ENCODE measurements at regions not wholly inside any gene's neighbourhood (a gene's known extent, or its start where the extent isn't known, plus 50 kb on each side); places are given as distances from the start of the nearest gene placed in this dataset.

- TF ChIP-seq CTCF (IDR thresholded peaks at IDR 0.05; ENCODE audit: control extremely low read depth, extremely low read depth), result no peak
- H3K9ac ChIP-seq (ENCODE audit: insufficient read depth in 1 of 2, low read length in 2 of 2), result no peak overlapping the region
- no peaks in the 10 kb centered on the region for H3K27me3 ChIP-seq (ENCODE audit: control insufficient read depth in 3 of 3, insufficient read depth in 3 of 3, low read length in 2 of 3)
- no peak overlapping the region for H3K4me3 ChIP-seq
- no peak for DNase-seq
- no peaks in the 10 kb centered on the region for H3K36me3 ChIP-seq (ENCODE audit: control insufficient read depth in 4 of 4, insufficient read depth in 4 of 4, low read length in 4 of 4)
- no peaks in the 10 kb centered on the region for H3K9me3 ChIP-seq (ENCODE audit: control insufficient read depth in 4 of 4, insufficient read depth in 3 of 4, low read length in 3 of 4)
- no peak for ATAC-seq (ENCODE audit: insufficient read depth, low FRiP score)
- H3K4me1 ChIP-seq (ENCODE audit: control insufficient read depth in 5 of 5, insufficient read depth in 5 of 5, low read length in 5 of 5), result no peaks in the 10 kb centered on the region
- 62 to 73% methylated on average over 2 of the region's 2 CpGs for WGBS, 2 donors
- H3K27ac ChIP-seq (ENCODE audit: low read depth in 1 of 2, low read length in 1 of 2), result peak overlapping the region in 1 of 2 donors; percentile 53
Measured at GRCh38 chr4:64533159-64533558, 123.9 kb upstream of the TECRL start.

- no peaks in the 10 kb centered on the region for H3K27me3 ChIP-seq (ENCODE audit: control insufficient read depth in 3 of 3, insufficient read depth in 3 of 3, low read length in 2 of 3)
- H3K9ac ChIP-seq (ENCODE audit: insufficient read depth in 1 of 2, low read length in 2 of 2), result no peak overlapping the region
- H3K4me3 ChIP-seq, result no peak overlapping the region
- 71% methylated on average over 2 of the region's 2 CpGs for WGBS, 2 donors
- ATAC-seq (ENCODE audit: insufficient read depth, low FRiP score), result no peak
- TF ChIP-seq CTCF (IDR thresholded peaks at IDR 0.05; ENCODE audit: control extremely low read depth, extremely low read depth), result no peak
- H3K9me3 ChIP-seq (ENCODE audit: control insufficient read depth in 4 of 4, insufficient read depth in 3 of 4, low read length in 3 of 4), result no peaks in the 10 kb centered on the region
- H3K27ac ChIP-seq (ENCODE audit: low read depth in 1 of 2, low read length in 1 of 2), result no peak overlapping the region
- DNase-seq, result no peak
- H3K4me1 ChIP-seq (ENCODE audit: control insufficient read depth in 5 of 5, insufficient read depth in 5 of 5, low read length in 5 of 5), result no peaks in the 10 kb centered on the region
- H3K36me3 ChIP-seq (ENCODE audit: control insufficient read depth in 4 of 4, insufficient read depth in 4 of 4, low read length in 4 of 4), result no peaks in the 10 kb centered on the region
Measured at GRCh38 chr4:64520421-64520820, 111.2 kb upstream of the TECRL start.

GRCh38 chr4:64518600-64518999, 109.3 kb upstream of the TECRL start:
- TF ChIP-seq CTCF (IDR thresholded peaks at IDR 0.05; ENCODE audit: control extremely low read depth, extremely low read depth), result no peak
- H3K4me1 ChIP-seq (ENCODE audit: control insufficient read depth in 5 of 5, insufficient read depth in 5 of 5, low read length in 5 of 5), result no peaks in the 10 kb centered on the region
- H3K27ac ChIP-seq (ENCODE audit: low read depth in 1 of 2, low read length in 1 of 2), result no peak overlapping the region
- no peak overlapping the region for H3K9ac ChIP-seq (ENCODE audit: insufficient read depth in 1 of 2, low read length in 2 of 2)
- no peaks in the 10 kb centered on the region for H3K9me3 ChIP-seq (ENCODE audit: control insufficient read depth in 4 of 4, insufficient read depth in 3 of 4, low read length in 3 of 4)
- WGBS, 2 donors, result 90 to 93% methylated on average over 3 of the region's 3 CpGs
- H3K4me3 ChIP-seq, result no peak overlapping the region
- H3K27me3 ChIP-seq (ENCODE audit: control insufficient read depth in 3 of 3, insufficient read depth in 3 of 3, low read length in 2 of 3), result no peaks in the 10 kb centered on the region
- no peak for ATAC-seq (ENCODE audit: insufficient read depth, low FRiP score)
- no peaks in the 10 kb centered on the region for H3K36me3 ChIP-seq (ENCODE audit: control insufficient read depth in 4 of 4, insufficient read depth in 4 of 4, low read length in 4 of 4)
- DNase-seq, result no peak

GRCh38 chr4:64516176-64516575, 106.9 kb upstream of the TECRL start:
- no peak for TF ChIP-seq CTCF (IDR thresholded peaks at IDR 0.05; ENCODE audit: control extremely low read depth, extremely low read depth)
- Histone ChIP-seq H3K36me3 (ENCODE audit: control insufficient read depth in 4 of 4, insufficient read depth in 4 of 4, low read length in 4 of 4) (no peaks in the 10 kb centered on the region), H3K9ac (ENCODE audit: insufficient read depth in 1 of 2, low read length in 2 of 2) (no peak overlapping the region), H3K4me1 (ENCODE audit: control insufficient read depth in 5 of 5, insufficient read depth in 5 of 5, low read length in 5 of 5) (no peaks in the 10 kb centered on the region), H3K9me3 (ENCODE audit: control insufficient read depth in 4 of 4, insufficient read depth in 3 of 4, low read length in 3 of 4) (no peaks in the 10 kb centered on the region), H3K4me3 (no peak overlapping the region), H3K27ac (ENCODE audit: low read depth in 1 of 2, low read length in 1 of 2) (no peak overlapping the region), H3K27me3 (ENCODE audit: control insufficient read depth in 3 of 3, insufficient read depth in 3 of 3, low read length in 2 of 3) (no peaks in the 10 kb centered on the region)
- DNase-seq (no peak), ATAC-seq (ENCODE audit: insufficient read depth, low FRiP score) (no peak)
- 65 to 74% methylated on average over 1 of the region's 1 CpG for WGBS, 2 donors
